ENCODE measurements at regions not wholly inside any gene's neighbourhood (a gene's known extent, or its start where the extent isn't known, plus 50 kb on each side); places are given as distances from the start of the nearest gene placed in this dataset.

GRCh38 chr4:38605181-38605752, 58.7 kb upstream of the KLF3 start:
- TF ChIP-seq SIN3A (conservative IDR thresholded peaks at IDR 0.05 in 1 of 2, IDR thresholded peaks at IDR 0.05 in 1 of 2; ENCODE audit: low read depth in 1 of 2, low read length in 2 of 2) (no peak), SUZ12 (IDR thresholded peaks at IDR 0.05; ENCODE audit: low read length) (no peak), CTCF (IDR thresholded peaks at IDR 0.05; ENCODE audit: control extremely low read depth in 1 of 3, insufficient read depth in 1 of 3, low read depth in 1 of 3, low read length in 3 of 3) (no peak), ATF2 (IDR thresholded peaks at IDR 0.05; ENCODE audit: low read length) (no peak), TAF1 (IDR thresholded peaks at IDR 0.05; ENCODE audit: low read depth, low read length) (no peak), POLR2AphosphoS5 (IDR thresholded peaks at IDR 0.05; ENCODE audit: low read depth, low read length) (no peak), POLR2A (IDR thresholded peaks at IDR 0.05; ENCODE audit: control extremely low read depth in 1 of 2, low read depth in 2 of 2, low read length in 2 of 2) (no peak), JUND (IDR thresholded peaks at IDR 0.05; ENCODE audit: low read length) (no peak), RFX5 (IDR thresholded peaks at IDR 0.05; ENCODE audit: borderline replicate concordance, low read depth, low read length) (no peak), POU5F1 (IDR thresholded peaks at IDR 0.05; ENCODE audit: low read depth, low read length) (no peak)
- TF ChIP-seq, protein P1, sequence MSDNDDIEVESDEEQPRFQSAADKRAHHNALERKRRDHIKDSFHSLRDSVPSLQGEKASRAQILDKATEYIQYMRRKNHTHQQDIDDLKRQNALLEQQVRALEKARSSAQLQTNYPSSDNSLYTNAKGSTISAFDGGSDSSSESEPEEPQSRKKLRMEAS (IDR thresholded peaks at IDR 0.05) = no peak
